GM13977 (cell line): ENCODE measurements at regions not wholly inside any gene's neighbourhood (a gene's known extent, or its start where the extent isn't known, plus 50 kb on each side); places are given as distances from the start of the nearest gene placed in this dataset.

Experiments used
- DNase-seq: peaks from one replicate; pipeline ENCODE4 v3.0.0; 2012; ENCODE audit warnings: low spot score
- CTCF ChIP-seq: IDR thresholded peaks from 2 replicates; pipeline ENCODE4 v1.5.1; 2012; ENCODE audit warnings: mild to moderate bottlenecking, control low read depth; ENCODE audit not compliant: insufficient read depth; ENCODE audit errors: extremely low read depth, missing control alignments
- in situ Hi-C: fragments of 300-500 bp; cut with MboI; formaldehyde crosslinking; loops from one replicate; pipeline ENCODE4 v1.12.0; 2022; ENCODE audit warnings: low sequenced_read_pairs, low pct_unique_long_range_greater_than_20kb, mixed read lengths, inconsistent platforms; ENCODE audit not compliant: unreplicated experiment

GRCh38 chr14:80387563-80387981 is 176.3 kb upstream of the DIO2 start:
- TF ChIP-seq CTCF, result no peak
- DNase-seq, result no peak
- in situ Hi-C loops, result no loop called here

DNA sequence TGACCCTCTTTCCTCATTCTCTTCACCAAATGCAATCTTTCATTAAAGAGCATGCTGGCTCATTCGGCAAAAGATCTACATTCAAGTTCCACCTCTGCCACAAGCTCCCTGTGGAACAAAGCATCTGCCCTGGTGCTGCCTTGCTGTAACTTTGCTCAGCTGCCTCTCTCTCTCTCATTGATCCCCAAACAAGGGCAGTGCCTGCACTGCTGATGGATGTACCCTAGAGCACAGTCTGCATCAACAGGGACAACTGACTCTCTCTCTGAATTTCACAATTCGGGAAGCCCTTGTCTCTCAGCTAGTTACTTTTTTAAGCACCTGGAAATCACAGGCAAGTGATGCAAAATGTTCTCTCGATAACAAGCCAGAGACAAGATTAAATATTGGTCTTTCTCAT is 174.0 kb upstream of the DIO2 start:
- TF ChIP-seq CTCF, result no peak
- DNase-seq, result no peak
- in situ Hi-C loops, result no loop called here

DNA sequence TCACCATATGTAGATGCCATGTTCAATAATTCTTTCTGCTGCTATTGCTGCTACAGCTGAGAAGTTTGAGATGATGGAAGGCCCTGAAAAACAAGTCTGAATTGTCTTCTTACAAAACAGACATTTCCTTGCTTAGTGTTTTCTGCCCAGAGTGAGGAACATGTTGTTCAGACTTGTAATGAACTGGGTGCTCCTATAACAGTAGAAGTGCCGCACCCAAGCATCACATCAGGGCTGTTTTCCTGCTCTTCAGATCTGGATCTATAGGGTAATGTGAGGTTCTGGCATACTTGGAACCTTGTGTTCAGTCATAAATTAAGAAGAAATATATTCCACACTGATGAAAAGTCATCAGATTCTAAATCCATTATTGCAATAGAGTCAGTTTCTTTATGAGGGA is 171.9 kb upstream of the DIO2 start:
- no peak for TF ChIP-seq CTCF

GRCh38 chr14:80381807-80382363 is 170.6 kb upstream of the DIO2 start:
- no peak for DNase-seq
- in situ Hi-C loops, result no loop called here
- no peak for TF ChIP-seq CTCF

More for the DNA sequence above, 171.9 kb upstream of the DIO2 start:
- no peak for DNase-seq
- in situ Hi-C loops, result no loop called here

- TF ChIP-seq CTCF, result no peak
- DNase-seq, result no peak
- in situ Hi-C loops, result no loop called here
Observed at GRCh38 chr14:80379035-80379434, 167.7 kb upstream of the DIO2 start.

DNA sequence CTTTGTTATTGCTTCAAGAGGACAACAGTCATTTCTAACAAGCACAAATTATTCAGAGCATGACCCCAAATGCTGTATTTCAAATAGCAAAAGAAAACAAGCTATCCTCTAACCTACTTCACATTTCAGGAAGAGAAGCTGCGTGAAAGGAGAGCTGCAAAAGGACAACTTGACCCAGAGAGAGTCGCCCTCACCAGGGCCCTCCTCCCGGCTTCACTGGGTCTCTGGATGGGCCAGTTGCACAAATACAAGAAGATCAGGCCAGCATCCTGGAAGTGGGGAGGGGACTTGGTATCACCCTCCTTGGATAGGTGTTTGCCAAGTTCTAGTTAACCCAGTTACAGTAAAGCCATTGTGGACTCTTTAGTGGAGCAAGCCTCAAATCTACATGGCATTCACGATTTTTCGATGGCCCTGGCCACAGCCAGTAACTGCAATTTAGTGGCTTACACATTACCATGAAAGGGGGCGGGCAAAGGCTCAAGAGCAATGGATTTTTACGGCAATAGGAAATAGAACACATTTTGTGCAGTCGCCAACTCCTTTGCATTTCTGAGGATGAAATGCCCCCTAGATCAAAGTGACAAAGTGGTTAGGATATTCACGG is 166.9 kb upstream of the DIO2 start:
- no peak for DNase-seq
- no peak for TF ChIP-seq CTCF
- in situ Hi-C loops, result no loop called here
